ENCODE measurements at regions not wholly inside any gene's neighbourhood (a gene's known extent, or its start where the extent isn't known, plus 50 kb on each side); places are given as distances from the start of the nearest gene placed in this dataset.
"Not testable (repeated sequence)": the region's sequence is repeated elsewhere in the genome, so short reads cannot be mapped to it uniquely, and the experiment has no call there.

DNA sequence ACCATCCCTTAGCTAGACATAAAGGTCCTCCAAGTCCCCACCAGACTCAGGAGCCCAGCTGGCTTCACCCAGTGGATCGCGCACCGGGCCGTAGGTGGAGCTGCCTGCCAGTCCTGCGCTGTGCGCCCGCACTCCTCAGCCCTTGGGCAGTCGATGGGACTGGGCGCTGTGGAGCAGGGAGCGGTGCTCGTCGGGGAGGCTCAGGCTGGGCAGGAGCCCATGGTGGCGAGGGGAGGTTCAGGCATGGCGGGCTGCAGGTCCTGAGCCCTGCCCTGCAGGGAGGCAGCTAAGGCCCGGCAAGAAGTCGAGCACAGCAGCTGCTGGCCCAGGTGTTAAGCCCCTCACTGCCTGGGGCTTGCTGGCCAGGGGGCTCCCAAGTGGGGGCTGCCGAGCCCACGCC, 361.8 kb upstream of the ZNF462 start:
- H3K4me3 Mint-ChIP-seq; H3K27ac Mint-ChIP-seq; H3K36me3 Mint-ChIP-seq (ENCODE audit: low read depth); H3K4me1 Mint-ChIP-seq (ENCODE audit: low read depth); intact Hi-C loops (cut with micrococcal nuclease); H3K9me3 Mint-ChIP-seq; H3K27me3 Mint-ChIP-seq (ENCODE audit: insufficient read depth); DNase-seq (ENCODE audit: low spot score): not testable (repeated sequence)

DNA sequence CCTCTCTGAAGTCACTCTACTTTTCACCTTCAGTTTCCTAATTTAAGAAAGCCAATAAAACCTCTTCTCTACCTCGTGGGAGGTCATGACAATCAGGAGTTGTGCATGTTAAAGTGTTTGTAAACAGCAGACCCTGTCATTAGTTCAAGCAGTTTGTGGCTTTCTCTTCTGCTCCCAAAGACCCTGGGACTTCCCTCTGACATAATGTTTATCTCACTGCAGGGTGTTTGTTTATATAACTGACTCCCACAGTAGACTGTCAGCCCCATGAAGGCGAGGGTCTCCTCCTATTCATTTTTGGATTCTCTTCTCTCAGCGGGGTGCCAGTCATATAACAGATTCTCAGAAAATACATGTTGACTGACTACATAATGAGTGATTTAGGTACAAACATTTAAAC, 360.0 kb upstream of the ZNF462 start:
- peaks cover 4% of the 10 kb centered on the region for H3K9me3 Mint-ChIP-seq
- intact Hi-C loops (cut with micrococcal nuclease) = no loop called here
- H3K4me3 Mint-ChIP-seq = no peak overlapping the region
- no peak overlapping the region for H3K27ac Mint-ChIP-seq
- no peaks in the 10 kb centered on the region for H3K4me1 Mint-ChIP-seq (ENCODE audit: low read depth)
- DNase-seq (ENCODE audit: low spot score) = no peak
- no peaks in the 10 kb centered on the region for H3K27me3 Mint-ChIP-seq (ENCODE audit: insufficient read depth)
- H3K36me3 Mint-ChIP-seq (ENCODE audit: low read depth) = no peaks in the 10 kb centered on the region

DNA sequence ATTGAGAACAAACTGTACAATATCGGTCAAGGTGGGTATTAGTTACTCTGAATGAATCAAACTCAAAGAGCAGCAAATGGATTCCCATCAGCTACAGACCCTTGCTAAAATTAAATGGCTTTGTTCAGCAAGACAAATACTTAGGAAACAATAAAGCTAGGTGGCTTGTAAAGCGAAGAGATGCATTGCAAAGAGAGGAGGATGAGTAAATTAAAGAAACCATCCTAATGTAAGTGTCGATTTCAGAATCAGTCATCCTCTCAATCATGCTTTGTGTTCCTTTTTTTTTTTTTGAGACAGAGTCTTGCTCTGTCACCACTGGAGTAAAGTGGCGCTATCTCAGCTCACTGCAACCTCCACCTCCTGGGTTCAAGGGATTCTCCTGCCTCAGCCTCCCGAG, 359.2 kb upstream of the ZNF462 start:
- Mint-ChIP-seq H3K4me3 (no peak overlapping the region), H3K9me3 (peaks cover 4% of the 10 kb centered on the region), H3K4me1 (ENCODE audit: low read depth) (no peaks in the 10 kb centered on the region), H3K27ac (no peak overlapping the region), H3K27me3 (ENCODE audit: insufficient read depth) (no peaks in the 10 kb centered on the region), H3K36me3 (ENCODE audit: low read depth) (no peaks in the 10 kb centered on the region)
- intact Hi-C loops (cut with micrococcal nuclease) = no loop called here
- DNase-seq (ENCODE audit: low spot score) = no peak

DNA sequence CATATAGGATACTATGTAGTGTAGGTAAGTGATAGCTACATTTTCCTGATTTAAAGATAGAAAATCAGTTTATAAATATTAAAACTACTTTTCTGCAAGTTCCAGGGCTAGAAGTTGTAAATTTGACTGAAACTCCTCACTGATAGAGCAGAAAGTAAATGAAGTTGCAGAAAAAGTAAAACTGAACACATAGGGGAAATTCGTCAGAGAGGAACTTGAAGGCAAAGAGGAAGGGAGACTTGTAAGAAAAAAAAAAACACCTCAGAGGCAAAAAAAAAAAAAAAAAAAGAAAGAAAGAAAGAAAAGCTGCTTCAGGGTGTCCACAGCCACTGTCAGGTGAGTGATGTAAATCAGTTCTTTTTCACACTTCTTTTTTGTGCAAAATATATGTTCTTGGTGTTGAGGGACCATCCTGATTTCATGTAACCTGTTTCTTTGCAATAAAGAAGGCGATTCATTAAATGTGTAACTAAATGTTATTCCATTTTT, 336.2 kb upstream of the ZNF462 start:
- no peaks in the 10 kb centered on the region for H3K27me3 Mint-ChIP-seq (ENCODE audit: insufficient read depth)
- H3K27ac Mint-ChIP-seq = no peak overlapping the region
- no peak for DNase-seq (ENCODE audit: low spot score)
- H3K4me1 Mint-ChIP-seq (ENCODE audit: low read depth) = no peaks in the 10 kb centered on the region
- H3K4me3 Mint-ChIP-seq = no peak overlapping the region
- intact Hi-C loops (cut with micrococcal nuclease) = no loop called here
- H3K36me3 Mint-ChIP-seq (ENCODE audit: low read depth) = no peaks in the 10 kb centered on the region
- H3K9me3 Mint-ChIP-seq = no peaks in the 10 kb centered on the region

DNA sequence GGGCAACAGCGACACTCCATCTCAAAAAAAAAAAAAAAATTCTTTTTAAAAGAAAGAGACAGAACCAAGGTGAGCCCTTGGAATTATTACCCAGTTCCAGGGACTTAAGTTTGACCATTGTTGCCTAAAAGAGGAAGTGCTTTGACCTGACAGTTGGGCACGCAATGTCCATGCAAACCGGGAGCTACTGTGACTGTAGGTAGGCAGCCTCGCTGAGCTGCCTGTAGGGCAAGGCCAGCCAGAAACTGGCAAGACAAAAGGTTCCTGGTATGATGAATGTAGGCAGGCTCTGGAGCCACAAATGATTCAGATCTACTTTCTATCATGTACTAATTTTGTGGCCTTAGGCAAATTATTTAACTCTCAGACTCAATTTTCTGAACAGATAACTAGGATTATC, 334.8 kb upstream of the ZNF462 start:
- Mint-ChIP-seq H3K27me3 (ENCODE audit: insufficient read depth) (no peaks in the 10 kb centered on the region), H3K4me1 (ENCODE audit: low read depth) (no peaks in the 10 kb centered on the region), H3K27ac (no peak overlapping the region), H3K4me3 (no peak overlapping the region), H3K9me3 (no peaks in the 10 kb centered on the region), H3K36me3 (ENCODE audit: low read depth) (no peaks in the 10 kb centered on the region)
- no peak for DNase-seq (ENCODE audit: low spot score)
- intact Hi-C loops (cut with micrococcal nuclease) = no loop called here

DNA sequence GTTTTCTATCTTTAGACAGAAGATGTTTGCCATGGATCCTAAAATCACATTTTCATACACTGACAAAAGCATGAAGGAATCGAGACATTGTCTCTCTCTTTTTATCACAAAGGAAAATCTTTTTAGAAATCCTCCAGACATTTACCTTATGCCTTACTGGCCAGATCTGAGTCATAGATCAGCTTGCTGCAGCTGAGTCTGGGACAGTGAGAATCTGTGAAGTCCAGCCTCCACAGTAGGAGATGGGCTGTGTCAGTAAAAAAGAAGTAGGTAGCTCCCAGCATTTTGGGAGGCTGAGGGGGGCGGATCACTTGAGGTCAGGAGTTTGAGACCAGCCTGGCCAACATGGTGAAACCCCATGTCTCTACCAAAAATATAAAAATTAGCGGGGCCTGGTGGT, 333.4 kb upstream of the ZNF462 start:
- Mint-ChIP-seq H3K9me3 (no peaks in the 10 kb centered on the region), H3K4me3 (no peak overlapping the region)
- intact Hi-C loops (cut with micrococcal nuclease) = no loop called here

DNA sequence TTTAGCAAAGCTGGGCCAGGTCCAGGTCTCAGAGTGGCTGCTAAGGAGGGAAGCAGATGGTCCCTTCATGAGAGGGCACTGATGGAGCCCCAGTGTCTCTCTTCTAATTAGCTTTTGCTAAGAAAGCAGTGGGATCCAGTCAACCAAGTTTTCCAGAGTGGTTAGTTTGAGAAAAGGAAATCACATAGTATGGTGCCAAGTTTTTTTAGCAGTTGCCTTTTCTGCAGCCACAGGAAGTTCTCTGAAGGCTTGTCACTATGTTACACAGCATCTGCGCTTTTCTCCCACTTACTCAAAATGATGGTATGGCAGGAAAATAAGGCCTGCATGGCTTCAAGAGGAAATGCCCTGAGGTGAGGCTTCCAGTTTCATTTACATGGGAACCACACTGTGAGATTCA, 331.5 kb upstream of the ZNF462 start:
- intact Hi-C loops (cut with micrococcal nuclease) = no loop called here
- no peaks in the 10 kb centered on the region for H3K4me1 Mint-ChIP-seq (ENCODE audit: low read depth)
- H3K36me3 Mint-ChIP-seq (ENCODE audit: low read depth) = no peaks in the 10 kb centered on the region
- no peak overlapping the region for H3K27ac Mint-ChIP-seq
- no peaks in the 10 kb centered on the region for H3K9me3 Mint-ChIP-seq
- no peaks in the 10 kb centered on the region for H3K27me3 Mint-ChIP-seq (ENCODE audit: insufficient read depth)
- DNase-seq (ENCODE audit: low spot score) = no peak
- no peak overlapping the region for H3K4me3 Mint-ChIP-seq

More for the DNA sequence above, 333.4 kb upstream of the ZNF462 start:
- no peak for DNase-seq (ENCODE audit: low spot score)
- Mint-ChIP-seq H3K36me3 (ENCODE audit: low read depth) (no peaks in the 10 kb centered on the region), H3K27me3 (ENCODE audit: insufficient read depth) (no peaks in the 10 kb centered on the region), H3K27ac (no peak overlapping the region), H3K4me1 (ENCODE audit: low read depth) (no peaks in the 10 kb centered on the region)

DNA sequence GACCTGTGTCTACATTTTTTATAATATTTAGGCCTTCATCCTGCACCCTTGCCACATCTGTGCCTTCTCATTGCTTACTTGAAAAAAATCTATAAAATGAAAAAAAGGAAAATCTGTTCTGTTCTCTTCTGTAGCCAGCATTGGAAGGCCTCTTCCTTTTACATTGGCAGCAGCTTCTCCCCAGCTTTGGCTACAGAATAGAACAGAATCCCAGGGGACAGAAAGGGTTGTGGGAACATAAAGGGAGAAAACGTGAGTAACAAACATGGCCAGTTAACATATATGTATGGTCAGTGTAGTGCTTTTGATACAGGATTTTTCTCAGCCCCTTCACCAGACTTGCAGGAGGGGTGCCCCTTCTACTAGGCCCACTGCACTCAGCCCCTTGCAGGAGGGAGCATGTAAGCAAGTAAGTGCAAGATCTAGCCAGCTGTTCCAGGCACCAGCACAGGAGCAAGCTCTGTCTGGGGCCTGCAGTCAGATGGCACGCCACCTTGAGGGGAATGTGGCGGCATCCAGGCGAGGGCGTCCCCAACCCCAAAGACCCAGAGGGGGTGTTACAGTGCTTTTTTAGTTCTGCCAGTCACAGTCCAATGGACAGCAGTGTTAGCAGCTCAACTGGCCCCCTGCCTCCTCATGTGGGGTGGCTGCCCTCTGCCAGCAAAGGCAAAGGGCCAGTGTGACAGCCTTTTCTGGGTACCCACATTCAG, 330.5 kb upstream of the ZNF462 start:
- no peak for DNase-seq (ENCODE audit: low spot score)
- Mint-ChIP-seq H3K36me3 (ENCODE audit: low read depth) (no peaks in the 10 kb centered on the region), H3K4me3 (no peak overlapping the region), H3K27me3 (ENCODE audit: insufficient read depth) (no peaks in the 10 kb centered on the region), H3K27ac (no peak overlapping the region), H3K9me3 (no peaks in the 10 kb centered on the region), H3K4me1 (ENCODE audit: low read depth) (no peaks in the 10 kb centered on the region)
- intact Hi-C loops (cut with micrococcal nuclease) = no loop called here

DNA sequence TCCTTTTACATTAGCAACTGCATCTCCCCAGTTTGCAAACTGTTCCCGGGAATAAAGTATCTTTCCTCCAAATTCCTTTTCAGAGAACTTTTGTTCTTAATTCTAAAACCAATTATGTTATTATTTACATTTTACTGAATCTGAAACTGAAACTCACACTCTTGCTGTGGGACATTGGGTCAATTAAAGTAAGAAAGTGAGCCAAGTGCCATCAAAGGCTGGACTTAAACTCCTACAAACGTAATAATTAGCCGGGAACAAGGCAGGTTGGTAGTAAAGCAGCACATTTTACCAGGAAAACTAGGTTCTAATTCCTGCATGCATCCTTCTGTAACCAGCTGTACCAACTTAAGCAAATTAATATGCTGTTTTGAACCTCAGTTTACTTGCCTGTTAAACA, 328.2 kb upstream of the ZNF462 start:
- intact Hi-C loops (cut with micrococcal nuclease) = no loop called here
- DNase-seq (ENCODE audit: low spot score) = no peak
- H3K36me3 Mint-ChIP-seq (ENCODE audit: low read depth) = no peaks in the 10 kb centered on the region
- no peaks in the 10 kb centered on the region for H3K27me3 Mint-ChIP-seq (ENCODE audit: insufficient read depth)
- no peaks in the 10 kb centered on the region for H3K9me3 Mint-ChIP-seq
- H3K4me3 Mint-ChIP-seq = no peak overlapping the region
- H3K27ac Mint-ChIP-seq = no peak overlapping the region
- H3K4me1 Mint-ChIP-seq (ENCODE audit: low read depth) = no peaks in the 10 kb centered on the region

DNA sequence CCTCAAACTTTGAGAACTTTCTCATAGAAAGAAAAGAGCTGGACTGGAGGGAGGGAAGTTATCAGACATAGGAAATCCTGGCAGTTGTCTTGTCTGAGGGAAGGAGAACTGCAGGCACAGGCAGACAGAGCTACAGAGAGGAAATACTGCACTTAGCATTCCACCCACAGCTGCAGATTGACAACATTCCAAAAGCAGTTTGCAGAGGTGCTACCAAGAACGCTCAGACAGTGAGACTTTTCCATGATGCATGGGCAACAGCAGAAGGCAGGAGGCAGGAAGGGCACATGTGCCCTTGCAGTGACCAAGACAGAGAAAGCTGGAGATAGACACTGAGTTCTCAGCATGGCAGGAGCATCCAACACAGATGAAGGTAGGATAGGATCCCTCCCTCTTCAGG, 327.5 kb upstream of the ZNF462 start:
- DNase-seq (ENCODE audit: low spot score) = no peak
- no peaks in the 10 kb centered on the region for H3K4me1 Mint-ChIP-seq (ENCODE audit: low read depth)
- H3K4me3 Mint-ChIP-seq = no peak overlapping the region
- H3K9me3 Mint-ChIP-seq = no peaks in the 10 kb centered on the region
- no peaks in the 10 kb centered on the region for H3K36me3 Mint-ChIP-seq (ENCODE audit: low read depth)
- H3K27ac Mint-ChIP-seq = no peak overlapping the region
- intact Hi-C loops (cut with micrococcal nuclease) = no loop called here
- H3K27me3 Mint-ChIP-seq (ENCODE audit: insufficient read depth) = no peaks in the 10 kb centered on the region

DNA sequence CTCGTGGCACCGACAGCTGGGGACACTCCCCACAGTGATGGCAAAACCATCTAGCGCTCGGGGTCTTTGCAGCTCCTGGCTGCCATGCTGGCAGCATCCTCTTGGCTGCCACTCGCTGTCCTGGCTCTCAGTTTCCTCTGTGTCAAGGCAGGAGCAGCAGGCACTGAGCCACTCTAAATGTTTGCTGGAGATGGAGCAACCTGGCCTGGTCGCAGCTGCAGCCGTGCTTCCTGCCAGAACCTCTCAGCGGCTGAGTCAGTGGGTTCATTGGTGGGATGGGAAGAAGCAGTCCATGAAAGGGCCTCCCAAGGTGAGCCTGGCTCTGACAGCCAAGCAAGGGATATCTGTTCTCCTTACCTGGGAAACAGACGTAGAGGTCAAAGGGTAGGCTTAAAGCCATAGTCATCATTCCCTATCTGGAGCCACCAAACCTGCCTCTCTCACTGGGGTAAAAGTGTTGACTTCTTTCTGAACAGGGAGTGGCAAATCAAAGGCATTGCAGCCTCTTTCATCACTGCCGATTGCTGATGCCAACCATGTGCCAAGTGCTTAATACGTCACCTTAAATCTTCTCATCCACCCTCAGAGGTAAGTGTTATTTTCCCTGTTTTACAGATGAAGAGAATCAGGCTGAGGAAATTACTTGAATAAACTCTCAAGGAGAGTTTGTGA, 304.8 kb upstream of the ZNF462 start:
- intact Hi-C loops (cut with micrococcal nuclease) = no loop called here

DNA sequence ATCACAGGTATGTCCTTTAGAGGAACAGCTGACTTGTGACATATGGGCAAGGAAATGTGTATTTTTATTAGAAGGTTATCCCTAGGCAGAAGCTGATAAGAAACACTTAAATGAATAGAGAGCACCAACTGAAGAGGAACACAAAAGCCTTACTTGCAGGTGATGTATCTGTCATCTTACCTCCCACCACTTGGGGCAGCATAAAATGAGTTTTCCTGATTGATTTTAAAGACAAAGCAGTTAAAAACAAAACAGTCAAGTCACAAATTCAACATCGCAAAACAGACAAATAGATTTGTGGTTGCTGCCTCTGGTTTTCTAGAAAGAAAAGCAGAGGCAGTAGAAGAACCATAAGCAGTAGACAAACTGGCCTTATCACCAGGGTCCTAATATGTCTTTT, 302.4 kb upstream of the ZNF462 start:
- Mint-ChIP-seq H3K27ac (no peak overlapping the region), H3K27me3 (ENCODE audit: insufficient read depth) (no peaks in the 10 kb centered on the region), H3K36me3 (ENCODE audit: low read depth) (no peaks in the 10 kb centered on the region), H3K4me3 (no peak overlapping the region), H3K9me3 (peaks cover 12% of the 10 kb centered on the region), H3K4me1 (ENCODE audit: low read depth) (no peaks in the 10 kb centered on the region)
- intact Hi-C loops (cut with micrococcal nuclease) = no loop called here
- no peak for DNase-seq (ENCODE audit: low spot score)

More for the DNA sequence above, 304.8 kb upstream of the ZNF462 start:
- no peak for DNase-seq (ENCODE audit: low spot score)
- Mint-ChIP-seq H3K27ac (no peak overlapping the region), H3K4me1 (ENCODE audit: low read depth) (no peaks in the 10 kb centered on the region), H3K27me3 (ENCODE audit: insufficient read depth) (no peaks in the 10 kb centered on the region), H3K9me3 (peaks cover 20% of the 10 kb centered on the region), H3K36me3 (ENCODE audit: low read depth) (no peaks in the 10 kb centered on the region), H3K4me3 (no peak overlapping the region)

DNA sequence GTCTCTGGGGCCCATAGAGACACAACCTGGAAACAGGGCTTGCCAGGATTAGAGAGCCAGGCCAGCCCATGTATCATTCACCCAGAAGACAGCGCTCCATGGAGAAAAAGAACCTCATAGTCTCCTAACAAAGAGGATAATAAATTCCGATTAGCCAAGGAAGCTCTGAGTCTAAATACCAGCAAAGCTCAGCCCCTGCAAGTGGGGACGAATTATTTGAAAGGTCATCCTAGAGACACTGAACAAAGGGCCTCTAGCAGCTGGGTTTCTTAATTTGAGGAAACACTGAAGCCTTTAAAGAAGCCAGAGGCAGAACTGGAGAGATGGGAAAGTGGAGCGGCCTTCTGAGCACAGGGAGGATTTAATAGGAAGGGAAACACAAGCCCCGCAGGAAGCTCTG, 287.1 kb upstream of the ZNF462 start:
- DNase-seq (ENCODE audit: low spot score) = no peak
- Mint-ChIP-seq H3K36me3 (ENCODE audit: low read depth) (no peaks in the 10 kb centered on the region), H3K4me1 (ENCODE audit: low read depth) (no peaks in the 10 kb centered on the region), H3K9me3 (peaks cover 14% of the 10 kb centered on the region), H3K27me3 (ENCODE audit: insufficient read depth) (no peaks in the 10 kb centered on the region), H3K4me3 (no peak overlapping the region), H3K27ac (no peak overlapping the region)
- intact Hi-C loops (cut with micrococcal nuclease) = no loop called here

Measured in activated T-helper 1 cell treated with anti-CD3 and anti-CD28 coated beads, Interleukin-12 subunit alpha, Interleukin-12 subunit beta, Interleukin-2, Interleukin-4 antibody, amounts not matched to agents 30 ng/mL and 10 ng/mL and 1 ng/mL, durations not matched to agents 14 hours and 24 hours and 36 hours (primary cell).